ENCODE measurements at regions not wholly inside any gene's neighbourhood (a gene's known extent, or its start where the extent isn't known, plus 50 kb on each side); places are given as distances from the start of the nearest gene placed in this dataset.
"Not testable (repeated sequence)": the region's sequence is repeated elsewhere in the genome, so short reads cannot be mapped to it uniquely, and the experiment has no call there.

DNA sequence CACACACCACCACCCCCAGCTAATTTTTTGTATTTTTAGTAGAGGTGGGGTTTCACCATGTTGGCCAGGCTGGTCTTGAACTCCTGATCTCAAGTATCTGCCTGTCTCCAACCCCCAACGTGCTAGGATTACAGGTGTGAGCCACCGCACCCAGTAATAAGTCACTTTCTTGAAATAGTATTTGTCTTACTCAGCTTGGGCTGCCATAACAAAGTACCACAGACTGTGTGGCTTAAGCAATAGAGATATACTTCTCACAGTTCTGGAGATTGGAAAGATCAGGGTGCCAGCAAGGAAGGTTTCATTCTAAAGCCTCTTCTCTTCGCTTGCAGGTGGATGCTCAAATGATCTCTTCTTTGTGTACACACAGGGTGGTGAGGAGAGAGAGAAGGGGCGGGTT lies 99.8 kb downstream of the ARRDC3 start:
- DNase-seq = no peak

DNA sequence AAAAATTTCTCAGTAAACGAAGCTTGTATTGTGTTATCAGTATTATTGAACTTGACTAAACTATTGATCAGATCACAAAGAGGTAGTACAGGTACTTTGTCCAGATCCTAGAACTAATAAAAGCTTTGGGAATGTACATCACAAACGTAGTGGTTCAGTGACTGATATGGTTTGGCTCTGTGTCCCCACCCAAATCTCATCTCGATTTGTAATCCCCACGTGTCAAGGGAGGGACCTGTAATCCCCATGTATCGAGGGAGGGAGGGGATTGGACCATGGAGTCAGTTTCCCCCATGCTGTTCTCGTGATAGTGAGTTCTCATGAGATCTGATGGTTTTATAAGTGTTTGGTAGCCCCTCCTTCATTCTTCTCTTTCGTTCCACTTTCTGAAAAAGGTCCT lies 100.9 kb downstream of the ARRDC3 start:
- no peak for DNase-seq

GRCh38 chr5:91281401-91281800 lies 101.7 kb downstream of the ARRDC3 start:
- no peak for DNase-seq

GRCh38 chr5:91280362-91281269 lies 102.5 kb downstream of the ARRDC3 start:
- DNase-seq = peak; percentile 78

DNA sequence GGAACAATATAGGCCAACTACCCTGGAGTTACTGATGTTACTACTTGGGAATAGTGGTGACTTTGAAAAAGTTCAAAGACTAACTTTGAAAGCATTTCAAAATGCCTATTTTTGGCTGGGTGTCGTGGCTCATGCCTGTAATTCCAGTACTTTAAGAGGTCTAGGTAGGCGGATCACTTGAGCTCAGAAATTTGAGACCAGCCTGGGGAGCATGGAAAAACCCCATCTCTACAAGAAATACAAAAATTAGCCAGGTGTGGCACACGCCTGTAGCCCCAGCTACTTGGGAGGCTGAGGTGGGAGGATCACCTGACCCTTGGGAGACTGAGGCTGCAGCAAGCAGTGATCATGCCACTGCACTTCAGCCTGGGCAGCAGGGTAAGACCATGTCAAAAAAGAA lies 105.3 kb downstream of the ARRDC3 start:
- DNase-seq = no peak

DNA sequence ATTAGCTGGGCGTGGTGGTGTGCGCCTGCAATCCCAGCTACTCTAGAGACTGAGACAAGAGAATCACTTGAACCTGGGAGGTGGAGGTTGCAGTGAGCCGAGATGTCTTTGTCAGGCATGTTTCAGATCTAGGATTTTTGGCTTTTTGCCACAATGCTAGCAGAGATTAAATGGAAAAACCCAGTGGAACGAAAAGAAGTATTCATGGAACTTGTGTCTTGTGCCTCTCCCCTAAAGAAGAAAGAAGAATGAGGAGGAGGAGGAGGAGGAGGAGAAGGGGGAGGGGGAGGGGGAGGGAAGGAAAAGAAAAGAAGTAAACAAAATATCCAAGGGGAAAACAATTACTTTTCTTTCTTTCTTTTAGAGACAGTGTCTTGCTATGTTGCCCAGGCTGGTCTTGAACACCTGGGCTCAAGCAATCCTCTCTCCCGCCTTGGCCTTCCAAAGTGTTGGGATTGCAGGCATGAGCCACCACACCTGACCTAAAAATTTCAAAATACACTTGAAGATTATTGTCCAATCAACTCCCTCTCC lies 106.0 kb downstream of the ARRDC3 start:
- no peak for DNase-seq

DNA sequence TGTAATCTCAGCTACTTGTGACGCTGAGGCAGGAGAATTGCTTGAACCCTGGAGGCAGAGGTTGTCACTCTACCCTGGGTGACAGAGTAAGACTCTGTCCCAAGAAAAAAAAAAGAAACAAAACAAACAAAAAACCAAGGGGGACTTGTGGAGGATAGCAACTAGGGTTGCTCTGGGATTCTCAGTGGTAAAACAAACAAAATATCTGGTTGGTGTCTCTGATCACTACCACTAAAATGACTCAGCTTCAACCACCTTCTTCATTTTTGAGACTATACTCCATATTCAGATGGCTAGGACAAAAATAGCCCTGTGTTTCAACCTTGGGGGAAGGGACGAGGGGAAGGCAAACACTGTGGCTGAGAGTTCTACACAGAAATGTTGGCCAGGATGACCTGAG lies 110.3 kb downstream of the ARRDC3 start:
- DNase-seq = no peak

DNA sequence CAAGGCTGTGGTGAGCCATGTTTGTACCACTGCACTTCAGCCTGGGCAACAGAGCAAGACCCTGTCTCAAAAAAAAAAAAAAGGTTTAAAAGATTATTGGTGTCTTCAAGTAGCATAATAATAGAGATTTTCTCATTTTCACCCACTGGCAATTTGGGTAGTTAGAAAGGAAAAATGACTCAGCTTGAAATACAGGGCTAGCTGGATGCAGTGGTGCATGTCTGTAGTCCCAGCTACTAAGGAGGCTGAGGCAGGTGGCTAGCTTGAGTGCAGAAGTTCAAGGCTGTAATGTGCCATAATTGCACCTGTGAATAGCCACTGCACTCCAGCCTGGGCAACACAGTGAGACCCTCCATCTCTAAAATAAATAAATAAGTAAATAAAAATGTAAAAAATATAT lies 111.1 kb downstream of the ARRDC3 start:
- no peak for DNase-seq

DNA sequence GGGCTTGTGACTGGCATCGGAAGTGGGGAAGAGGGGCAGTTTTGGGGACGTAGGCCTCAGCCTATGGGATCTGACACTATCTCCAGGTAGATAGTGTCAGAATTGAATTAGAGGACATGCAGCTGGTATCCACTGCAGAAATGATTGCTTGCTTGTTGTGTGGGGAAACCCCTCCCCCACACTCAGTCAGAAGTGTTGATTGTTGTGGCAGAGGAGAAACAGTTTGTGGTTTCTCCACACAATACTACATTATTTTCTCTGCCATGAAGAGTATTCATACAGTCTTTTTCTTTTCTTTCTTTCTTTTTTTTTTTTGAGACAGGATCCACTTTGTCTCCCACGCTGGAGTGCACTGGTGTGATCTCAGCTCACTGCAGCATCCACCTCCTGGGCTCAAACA lies 113.9 kb downstream of the ARRDC3 start:
- DNase-seq = no peak

GRCh38 chr5:91266184-91266705 lies 116.9 kb downstream of the ARRDC3 start:
- DNase-seq = no peak

GRCh38 chr5:91264311-91265051 lies 118.6 kb downstream of the ARRDC3 start:
- no peak for DNase-seq

GRCh38 chr5:91263898-91264297 lies 119.2 kb downstream of the ARRDC3 start:
- no peak for DNase-seq

DNA sequence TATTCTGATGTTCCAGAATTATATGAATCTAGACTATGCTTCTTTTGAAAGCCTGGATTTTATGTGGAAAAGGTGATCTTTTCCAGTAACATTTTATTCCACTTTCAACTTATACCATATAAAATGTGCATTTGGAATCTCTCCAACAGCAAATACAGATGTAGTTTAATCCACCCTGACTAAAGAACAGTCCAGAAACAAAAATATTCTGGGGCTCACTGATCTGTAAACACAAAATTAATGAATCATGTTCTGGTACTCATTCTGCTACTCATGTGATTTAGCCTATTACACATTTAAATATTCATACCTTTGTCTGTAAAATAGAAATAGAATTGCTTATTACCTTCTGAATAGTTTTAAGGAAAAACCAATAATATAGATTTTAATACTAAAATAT lies 125.8 kb downstream of the ARRDC3 start:
- DNase-seq = no peak

GRCh38 chr5:91256142-91256524 lies 127.0 kb downstream of the ARRDC3 start:
- DNase-seq = no peak

DNA sequence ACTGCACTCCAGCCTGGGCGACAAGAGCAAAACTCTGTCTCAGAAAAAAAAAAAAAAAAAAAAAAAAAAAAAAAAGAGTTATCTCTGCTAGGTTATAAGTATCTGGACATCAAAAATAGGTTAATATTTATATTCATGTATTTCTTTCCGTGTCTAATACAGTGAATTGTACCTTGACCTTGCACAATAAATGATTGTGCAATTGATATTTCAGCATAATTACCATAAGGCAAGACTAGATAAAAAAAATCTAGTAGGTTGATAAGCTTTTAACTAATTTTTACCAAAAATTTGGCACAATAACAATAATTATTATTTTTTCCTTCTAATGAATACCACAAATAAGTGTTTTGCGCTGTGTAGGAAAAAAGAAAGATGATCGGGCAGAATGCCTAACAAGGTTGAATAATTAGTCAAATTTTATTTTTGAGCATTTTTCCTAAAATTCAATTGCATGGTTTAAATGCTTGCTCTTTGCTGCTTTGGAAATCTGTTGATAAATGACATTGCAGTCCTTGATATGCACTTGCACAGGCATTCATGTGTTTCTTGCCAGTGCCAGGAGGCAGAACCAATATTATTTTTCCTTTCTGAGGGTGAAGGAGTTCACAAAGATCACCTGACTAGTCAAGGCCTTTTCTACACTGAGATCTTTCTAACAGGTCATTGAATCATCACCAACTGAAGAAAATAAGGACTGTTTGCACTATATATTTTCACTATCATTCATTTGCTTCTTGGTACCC lies 127.5 kb downstream of the ARRDC3 start:
- no peak for DNase-seq

GRCh38 chr5:91252916-91253315 lies 130.2 kb downstream of the ARRDC3 start:
- DNase-seq = no peak

GRCh38 chr5:91245871-91246270 lies 137.2 kb downstream of the ARRDC3 start:
- DNase-seq = no peak

DNA sequence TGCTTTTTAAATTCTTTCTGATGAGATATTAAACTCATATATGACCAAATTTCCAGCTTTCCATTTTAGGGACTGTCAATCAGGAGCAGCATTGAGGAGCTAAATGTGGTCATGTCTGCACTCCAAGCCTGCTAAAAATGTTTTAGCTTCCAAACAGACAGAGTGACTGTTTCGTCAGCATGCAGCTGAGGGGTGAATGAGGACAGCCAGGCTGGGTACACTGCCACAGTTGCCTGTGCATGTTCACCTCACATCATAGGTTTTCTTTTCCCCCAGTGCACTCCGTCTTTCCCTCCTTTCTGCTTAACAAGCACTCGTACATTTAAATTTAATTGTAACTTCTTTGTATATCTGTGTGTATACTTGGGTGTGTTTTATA lies 138.1 kb downstream of the ARRDC3 start:
- no peak for DNase-seq

GRCh38 chr5:91244380-91245073 lies 138.6 kb downstream of the ARRDC3 start:
- no peak for DNase-seq

- DNase-seq = no peak
Measured at GRCh38 chr5:91243852-91244251, 139.3 kb downstream of the ARRDC3 start.

- DNase-seq = no peak
Measured at GRCh38 chr5:91243286-91243685, 139.8 kb downstream of the ARRDC3 start.

- not testable (repeated sequence) for DNase-seq
Measured at GRCh38 chr5:91241460-91241859, 141.7 kb downstream of the ARRDC3 start.

Data from 8988T (cell line).